ENCODE measurements at regions not wholly inside any gene's neighbourhood (a gene's known extent, or its start where the extent isn't known, plus 50 kb on each side); places are given as distances from the start of the nearest gene placed in this dataset.

- no peak overlapping the region for H2BK20ac ChIP-seq (ENCODE audit: low read depth, low read length, poor library complexity, severe bottlenecking)
- no peak overlapping the region for H3K9ac ChIP-seq (ENCODE audit: extremely low read depth, insufficient read length, low read length)
- no peak overlapping the region for H3K4ac ChIP-seq (ENCODE audit: low read depth, low read length)
- H3K27ac Mint-ChIP-seq: peak overlapping the region in 1 of 3 experiments; percentile 73; a peak in 2 of 7 replicates
- H3T11ph ChIP-seq (ENCODE audit: low read length): no peak overlapping the region
- H3K79me1 ChIP-seq (ENCODE audit: insufficient read depth, low read depth, low read length, poor library complexity, severe bottlenecking): no peaks in the 10 kb centered on the region
- H2BK120ac ChIP-seq (ENCODE audit: low read depth, low read length, poor library complexity, severe bottlenecking): no peak overlapping the region
- no peaks in the 10 kb centered on the region for H3K4me1 Mint-ChIP-seq
- no peaks in the 10 kb centered on the region for H3K9me3 ChIP-seq (ENCODE audit: control insufficient read depth, low read depth, low read length)
- H3K23me2 ChIP-seq (ENCODE audit: insufficient read length, low read depth, low read length, poor library complexity, severe bottlenecking): no peaks in the 10 kb centered on the region
- H4K5ac ChIP-seq (ENCODE audit: insufficient read length, low read depth, low read length): no peak overlapping the region
- H3K4me2 ChIP-seq (ENCODE audit: insufficient read depth, insufficient read length, low read length): no peak overlapping the region
- H3K9me3 Mint-ChIP-seq: peaks cover 0 to 2% of the 10 kb centered on the region in 2 experiments; a peak in 1 of 5 replicates
- no peak overlapping the region for H2BK5ac ChIP-seq (ENCODE audit: insufficient read length, low read length)
- H2BK15ac ChIP-seq (ENCODE audit: low read depth, low read length): no peak overlapping the region
- H4K8ac ChIP-seq (replicated peaks; ENCODE audit: insufficient read length, low read depth, low read length): no peak overlapping the region
- no peaks in the 10 kb centered on the region for H3K79me2 ChIP-seq (ENCODE audit: insufficient read depth, low read length)
- H2BK12ac ChIP-seq (ENCODE audit: insufficient read length, low read depth, low read length): no peak overlapping the region
- TF ChIP-seq CTCF (conservative IDR thresholded peaks at IDR 0.05): no peak
- H2AFZ ChIP-seq (ENCODE audit: low read length): no peak overlapping the region
- no peaks in the 10 kb centered on the region for H4K20me1 ChIP-seq (ENCODE audit: control insufficient read depth, insufficient read depth, insufficient read length)
- no CpG with 5 or more reads among the region's 6 CpGs for WGBS (ENCODE audit: extremely low coverage, insufficient read length, low lambda C conversion rate)
- H3K14ac ChIP-seq (ENCODE audit: insufficient read depth, low read length): no peak overlapping the region
- H3K27me3 Mint-ChIP-seq (ENCODE audit: low read depth): no peaks in the 10 kb centered on the region; the same call in 1 of the 2 replicates
- H3K4me3 Mint-ChIP-seq: no peak overlapping the region
- H3K23ac ChIP-seq (ENCODE audit: insufficient read length, low read depth, low read length): no peak overlapping the region
- no peak overlapping the region for H3K56ac ChIP-seq (ENCODE audit: insufficient read length, low read depth, low read length)
- H2AK5ac ChIP-seq (ENCODE audit: insufficient read length, low read length): no peak overlapping the region
- H3K27ac ChIP-seq (ENCODE audit: insufficient read length, low read depth, low read length): no peak overlapping the region
- H3K36me3 Mint-ChIP-seq (ENCODE audit: insufficient read depth in 1 of 3, low read depth in 3 of 3): peaks cover 0 to 3% (median 0%) of the 10 kb centered on the region in 3 experiments; a peak in 1 of 7 replicates
- H3K27me3 ChIP-seq (ENCODE audit: insufficient read depth, low read length): no peaks in the 10 kb centered on the region
- DNase-seq: no peak
- no peak overlapping the region for H4K91ac ChIP-seq (ENCODE audit: insufficient read length, low read depth, low read length)
- H3K4me1 ChIP-seq (ENCODE audit: insufficient read depth, low read length): no peaks in the 10 kb centered on the region; the same call in 1 of the 2 replicates
- H3K18ac ChIP-seq (ENCODE audit: insufficient read length, low read depth, low read length): no peak overlapping the region
Observed at GRCh38 chr13:107075576-107075975, 507.6 kb upstream of the ARGLU1 start.

Data from H9 (cell line).